ENCODE measurements at regions not wholly inside any gene's neighbourhood (a gene's known extent, or its start where the extent isn't known, plus 50 kb on each side); places are given as distances from the start of the nearest gene placed in this dataset.

DNA sequence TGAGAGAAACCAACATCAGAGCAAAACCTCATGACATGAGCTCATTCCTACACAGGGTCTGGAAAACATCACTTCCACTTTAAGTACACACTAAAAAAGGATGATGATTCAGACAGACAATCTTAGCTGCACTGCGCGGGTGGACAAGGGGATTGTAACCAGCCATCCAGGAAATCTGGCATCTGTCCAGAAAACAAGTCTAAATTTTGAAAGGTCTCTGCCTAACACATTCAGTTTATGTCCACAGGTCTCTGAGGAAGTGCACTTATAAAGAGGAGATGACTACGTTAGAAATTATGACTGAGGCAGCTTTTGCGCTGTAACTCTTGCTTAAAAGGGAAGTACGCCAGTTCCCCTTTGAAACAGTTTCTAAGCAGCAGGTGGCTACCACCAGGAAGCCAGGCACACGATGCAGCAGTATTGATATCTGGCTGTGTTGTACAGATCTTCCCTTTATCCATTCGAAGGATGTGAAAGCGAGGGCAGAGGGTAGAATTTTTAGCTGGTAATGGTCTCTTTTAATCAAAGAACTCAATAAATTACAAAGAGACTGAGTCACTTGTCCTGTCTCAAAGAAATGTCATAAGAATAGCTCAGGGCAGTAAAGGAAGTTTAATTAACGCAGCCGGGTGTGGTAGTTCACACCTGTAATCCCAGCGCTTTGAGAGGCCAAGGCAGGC is 128.0 kb downstream of the SETD4 start:
- TF ChIP-seq, protein P1, sequence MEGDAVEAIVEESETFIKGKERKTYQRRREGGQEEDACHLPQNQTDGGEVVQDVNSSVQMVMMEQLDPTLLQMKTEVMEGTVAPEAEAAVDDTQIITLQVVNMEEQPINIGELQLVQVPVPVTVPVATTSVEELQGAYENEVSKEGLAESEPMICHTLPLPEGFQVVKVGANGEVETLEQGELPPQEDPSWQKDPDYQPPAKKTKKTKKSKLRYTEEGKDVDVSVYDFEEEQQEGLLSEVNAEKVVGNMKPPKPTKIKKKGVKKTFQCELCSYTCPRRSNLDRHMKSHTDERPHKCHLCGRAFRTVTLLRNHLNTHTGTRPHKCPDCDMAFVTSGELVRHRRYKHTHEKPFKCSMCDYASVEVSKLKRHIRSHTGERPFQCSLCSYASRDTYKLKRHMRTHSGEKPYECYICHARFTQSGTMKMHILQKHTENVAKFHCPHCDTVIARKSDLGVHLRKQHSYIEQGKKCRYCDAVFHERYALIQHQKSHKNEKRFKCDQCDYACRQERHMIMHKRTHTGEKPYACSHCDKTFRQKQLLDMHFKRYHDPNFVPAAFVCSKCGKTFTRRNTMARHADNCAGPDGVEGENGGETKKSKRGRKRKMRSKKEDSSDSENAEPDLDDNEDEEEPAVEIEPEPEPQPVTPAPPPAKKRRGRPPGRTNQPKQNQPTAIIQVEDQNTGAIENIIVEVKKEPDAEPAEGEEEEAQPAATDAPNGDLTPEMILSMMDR (IDR thresholded peaks at IDR 0.05) = no peak

DNA sequence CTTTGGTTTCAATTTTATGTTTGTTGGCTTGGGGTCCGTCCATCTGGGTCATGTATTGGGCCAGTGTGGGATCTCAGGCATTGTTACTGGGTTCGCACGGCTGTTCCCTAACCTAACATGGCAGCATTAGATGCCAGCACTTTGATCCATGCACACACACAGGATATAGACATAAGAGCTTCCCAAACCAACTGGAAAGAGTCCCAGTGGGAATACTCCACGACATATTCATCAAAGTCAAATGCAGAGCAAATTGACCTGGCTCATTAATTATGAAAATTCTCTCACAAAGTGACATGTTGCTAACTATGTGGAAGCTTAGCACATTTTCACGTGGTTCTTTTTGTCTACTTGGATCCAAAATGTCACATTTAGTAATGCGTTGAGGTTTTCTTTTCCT is 130.4 kb downstream of the SETD4 start:
- TF ChIP-seq, protein P1 (IDR thresholded peaks at IDR 0.05) = no peak

DNA sequence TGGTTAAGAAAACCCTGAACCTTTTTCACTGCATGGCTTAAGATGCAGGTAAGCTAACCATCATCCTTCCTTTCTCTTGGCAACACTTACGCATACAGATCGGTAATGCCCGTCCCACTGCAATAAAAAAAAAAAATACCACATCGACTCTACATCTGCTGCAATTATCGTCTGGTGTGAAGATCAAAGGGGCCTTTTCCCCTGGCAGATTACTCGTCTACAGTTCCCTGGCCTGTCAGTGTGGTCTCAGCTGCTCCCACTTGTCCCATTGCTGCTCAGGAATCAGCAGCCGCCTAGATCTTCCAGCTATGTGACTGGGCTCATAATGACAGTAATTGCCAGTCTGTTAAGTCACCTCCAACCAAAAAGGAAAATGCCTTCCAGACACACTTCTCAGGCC is 133.1 kb downstream of the SETD4 start:
- TF ChIP-seq, protein P1 (IDR thresholded peaks at IDR 0.05) = no peak

DNA sequence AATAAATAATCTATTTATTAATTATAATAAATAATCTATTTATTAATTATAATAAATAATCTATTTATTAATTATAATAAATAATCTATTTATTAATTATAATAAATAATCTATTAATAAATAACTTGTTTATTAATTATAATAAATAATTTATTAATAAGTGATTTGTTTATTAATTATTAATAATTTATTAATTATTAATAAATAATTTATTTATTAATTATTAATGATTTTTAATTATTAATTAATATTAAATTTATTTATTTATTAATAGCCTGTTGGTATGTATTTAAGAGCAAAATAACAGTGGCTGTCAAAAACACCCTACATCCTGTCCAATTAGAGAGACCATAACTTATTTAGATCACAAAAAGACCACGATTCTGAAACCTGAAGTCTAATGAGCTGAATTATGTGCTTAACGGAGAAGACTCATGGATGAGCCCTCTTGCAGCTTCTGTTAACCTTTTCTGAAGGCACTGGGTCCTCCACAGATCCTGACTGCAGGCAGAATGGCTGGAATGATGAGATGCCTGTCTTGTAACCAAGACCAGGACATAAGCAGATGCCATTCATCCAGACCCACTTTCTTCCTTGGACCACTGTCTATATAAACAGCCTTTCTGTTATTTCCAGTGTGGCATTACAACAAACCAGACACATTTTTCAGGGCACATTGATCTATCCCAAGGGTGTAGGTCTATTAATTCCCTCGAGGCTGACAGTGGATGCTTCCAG is 134.2 kb downstream of the SETD4 start:
- TF ChIP-seq, protein P1 (IDR thresholded peaks at IDR 0.05) = no peak

DNA sequence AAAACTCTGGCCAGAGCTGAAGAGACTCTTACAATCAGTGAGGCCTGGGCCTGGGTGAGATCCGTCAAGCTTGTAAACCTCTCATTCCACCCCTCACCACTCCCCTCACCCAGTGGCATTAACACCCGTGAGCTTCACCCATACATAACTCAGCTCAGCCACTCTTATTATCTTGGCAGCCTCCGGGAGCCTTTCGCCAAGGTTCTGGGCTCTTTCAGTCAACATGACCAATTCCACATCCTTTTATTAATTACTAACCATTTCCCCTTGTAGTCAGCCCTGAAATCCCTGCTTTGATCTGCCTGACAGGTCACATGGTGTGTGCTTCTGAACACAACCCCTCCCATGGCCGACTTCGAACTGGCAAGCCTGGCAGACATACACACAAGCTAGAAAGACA is 134.8 kb downstream of the SETD4 start:
- TF ChIP-seq, protein P1 (IDR thresholded peaks at IDR 0.05) = no peak

DNA sequence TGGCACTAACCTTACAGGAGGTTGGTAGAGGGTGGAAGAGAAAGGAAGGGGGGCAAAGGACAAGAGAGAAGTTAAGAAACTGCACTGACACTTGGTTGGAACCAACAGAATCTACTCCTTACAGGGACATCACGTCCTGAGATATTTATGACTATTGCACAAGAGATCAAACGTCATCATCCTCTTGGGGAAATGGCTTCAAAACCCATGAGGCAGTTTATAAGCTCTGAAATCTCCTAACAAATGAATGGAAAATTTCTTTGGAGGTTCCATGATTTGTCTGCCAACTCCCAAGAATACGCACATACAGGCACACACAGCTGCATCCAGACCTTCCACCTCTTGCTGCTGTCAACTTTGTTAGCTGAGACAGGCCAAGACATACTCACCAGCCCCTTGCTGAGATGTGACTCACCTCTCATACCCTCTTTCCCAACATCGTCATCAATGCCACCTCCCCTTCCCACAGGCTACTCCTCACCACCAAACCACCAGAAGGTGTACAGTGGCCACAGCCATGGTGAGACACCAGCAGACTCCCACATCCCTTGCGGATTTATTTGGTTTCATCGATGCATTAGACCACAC is 135.5 kb downstream of the SETD4 start:
- TF ChIP-seq, protein P1 (IDR thresholded peaks at IDR 0.05) = no peak

DNA sequence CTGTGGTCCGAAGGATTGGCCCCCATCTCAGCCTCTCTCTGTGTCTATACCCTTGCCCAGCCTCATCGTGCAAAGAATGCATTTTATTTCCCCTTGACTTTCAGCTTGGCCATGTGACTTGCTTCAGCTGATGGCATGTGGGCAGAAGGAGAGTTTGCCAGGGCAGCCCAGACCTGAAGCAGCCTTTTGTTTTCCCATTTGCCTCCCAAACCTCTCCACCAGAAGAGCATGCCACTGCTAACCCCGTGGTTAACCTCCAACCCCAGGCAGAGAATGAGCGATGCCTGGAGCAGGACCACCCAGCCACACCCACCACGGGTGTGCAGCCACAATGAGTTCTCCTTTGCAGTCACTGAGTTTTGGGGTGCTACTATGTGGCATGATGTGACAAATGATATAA is 136.4 kb downstream of the SETD4 start:
- TF ChIP-seq, protein P1 (IDR thresholded peaks at IDR 0.05) = no peak
